NT2/D1 (cell line): ENCODE measurements at regions not wholly inside any gene's neighbourhood (a gene's known extent, or its start where the extent isn't known, plus 50 kb on each side); places are given as distances from the start of the nearest gene placed in this dataset.

Experiments
- SUZ12 ChIP-seq: IDR thresholded peaks from 2 replicates; pipeline ENCODE4 v1.6.1; 2011; ENCODE audit not compliant: insufficient read length, insufficient read depth; ENCODE audit errors: extremely low read depth
- YY1 ChIP-seq: IDR thresholded peaks from 2 replicates; pipeline ENCODE4 v1.6.1; 2011; ENCODE audit not compliant: insufficient read length, insufficient read depth
- ZNF274 ChIP-seq: IDR thresholded peaks from 2 replicates; pipeline ENCODE4 v1.6.1; 2011; ENCODE audit warnings: mild to moderate bottlenecking, low read depth, low read length

GRCh38 chr15:26069231-26069641 is 206.1 kb upstream of the ATP10A start:
- TF ChIP-seq ZNF274 (no peak), SUZ12 (no peak), YY1 (no peak)
